BLaER1 treated with 17β-estradiol and CSF1 and Interleukin-3, amounts not matched to agents 10 nM and 100 nM (cell line): ENCODE measurements at regions not wholly inside any gene's neighbourhood (a gene's known extent, or its start where the extent isn't known, plus 50 kb on each side); places are given as distances from the start of the nearest gene placed in this dataset.

Source experiments
- H3K27ac ChIP-seq, 11 experiments: shearing (Covaris generic); formaldehyde crosslinking; 2 replicates each; pipeline ENCODE4 v1.8.1; 2022
- H3K27me3 ChIP-seq, 11 experiments: shearing (Covaris generic); formaldehyde crosslinking; 2 replicates each; pipeline ENCODE4 v1.8.1; 2022
- H3K36me3 ChIP-seq, 11 experiments: shearing (Covaris generic); formaldehyde crosslinking; 2 replicates each; pipeline ENCODE4 v1.8.1; 2022
- H3K4me1 ChIP-seq, 10 experiments: shearing (Covaris generic); formaldehyde crosslinking; 2 replicates each; pipeline ENCODE4 v1.8.1; 2022
- H3K4me2 ChIP-seq, 11 experiments: shearing (Covaris generic); formaldehyde crosslinking; 2 replicates each; pipeline ENCODE4 v1.8.1; 2022
- H3K4me3 ChIP-seq, 10 experiments: shearing (Covaris generic); formaldehyde crosslinking; 2 replicates each; pipeline ENCODE4 v1.8.1; 2022
- H3K9ac ChIP-seq, 11 experiments: shearing (Covaris generic); formaldehyde crosslinking; 2 replicates each; pipeline ENCODE4 v1.8.1; 2022
- H3K9me3 ChIP-seq, 11 experiments: shearing (Covaris generic); formaldehyde crosslinking; replicated peaks in 1 of 11; 2 replicates each; pipeline ENCODE4 v1.8.1; 2022
- H4K20me1 ChIP-seq, 11 experiments: shearing (Covaris generic); formaldehyde crosslinking; 2 replicates each; pipeline ENCODE4 v1.8.1; 2022
- Cebpa-rat ChIP-seq, 11 experiments: shearing (Covaris generic); IDR thresholded peaks; 2 replicates each; pipeline ENCODE4 v1.8.1; 2022

- Histone ChIP-seq H3K27me3 (peaks cover 0 to 20% (median 0%) of the 10 kb centered on the region in 11 experiments; a peak in 4 of 22 replicates), H3K27ac (peak overlapping the region in 8 of 11 experiments; percentile 39 to 80 (median 72); a peak in 15 of 22 replicates)
- TF ChIP-seq Cebpa-rat (IDR thresholded peaks at IDR 0.05): no peak
Measured at GRCh38 chr12:131351319-131352028, 359.4 kb upstream of the SFSWAP start.

GRCh38 chr12:131352296-131352900 is 358.5 kb upstream of the SFSWAP start:
- H3K27me3 ChIP-seq: peaks cover 0 to 18% (median 0%) of the 10 kb centered on the region in 11 experiments; a peak in 4 of 22 replicates
- H3K27ac ChIP-seq: peak overlapping the region in 1 of 11 experiments; percentile 80; a peak in 1 of 22 replicates
- H3K4me2 ChIP-seq: peak overlapping the region in 7 of 11 experiments; percentile 7 to 90 (median 86); a peak in 4 of 22 replicates
- no peaks in the 10 kb centered on the region for H3K36me3 ChIP-seq
- H3K9ac ChIP-seq: no peak overlapping the region
- peaks cover 9 to 20% (median 18%) of the 10 kb centered on the region in 11 experiments; a peak in 20 of 22 replicates for H3K9me3 ChIP-seq
- no peak overlapping the region for H3K4me3 ChIP-seq
- H4K20me1 ChIP-seq: no peaks in the 10 kb centered on the region
- no peak for TF ChIP-seq Cebpa-rat (IDR thresholded peaks at IDR 0.05)
- H3K4me1 ChIP-seq: peaks cover 16 to 62% (median 55%) of the 10 kb centered on the region in 10 experiments

More at GRCh38 chr12:131351319-131352028, 359.4 kb upstream of the SFSWAP start:
- peak overlapping the region in 7 of 11 experiments; percentile 8 to 62 (median 36); a peak in 11 of 22 replicates for H3K9ac ChIP-seq
- H3K4me1 ChIP-seq: peaks cover 21 to 71% (median 64%) of the 10 kb centered on the region in 10 experiments
- peak overlapping the region in 3 of 10 experiments; percentile 1 to 16 (median 1); a peak in 4 of 20 replicates for H3K4me3 ChIP-seq
- H3K4me2 ChIP-seq: peak overlapping the region; percentile 72 to 92 (median 85)
- H3K36me3 ChIP-seq: no peaks in the 10 kb centered on the region
- peaks cover 9 to 20% (median 18%) of the 10 kb centered on the region in 11 experiments; a peak in 20 of 22 replicates for H3K9me3 ChIP-seq
- no peaks in the 10 kb centered on the region for H4K20me1 ChIP-seq

DNA sequence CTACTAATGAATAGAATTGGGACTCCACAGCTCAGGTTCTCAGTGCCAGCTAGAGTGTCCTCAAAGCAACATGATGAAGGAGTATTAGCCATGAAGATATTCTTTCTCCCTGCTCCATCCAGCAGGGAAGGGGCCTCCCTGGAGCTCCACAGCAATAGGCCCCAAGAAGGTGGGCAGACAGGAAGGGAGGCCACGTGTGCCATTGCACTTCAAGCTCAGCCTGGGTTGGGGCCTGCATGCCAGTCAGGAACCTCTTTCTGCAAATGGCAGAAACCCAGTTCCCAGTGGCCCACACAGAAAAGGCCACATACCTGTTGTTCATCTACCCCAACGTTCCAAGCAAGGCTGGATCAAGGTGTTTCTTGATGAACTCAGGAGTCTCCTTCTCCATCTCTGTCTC is 357.5 kb upstream of the SFSWAP start:
- H3K4me2 ChIP-seq: peak overlapping the region in 4 of 11 experiments; percentile 10 to 31 (median 21); a peak in 1 of 22 replicates
- peaks cover 16 to 52% (median 45%) of the 10 kb centered on the region in 10 experiments for H3K4me1 ChIP-seq
- H4K20me1 ChIP-seq: no peaks in the 10 kb centered on the region
- no peak overlapping the region for H3K4me3 ChIP-seq
- peaks cover 0 to 16% (median 0%) of the 10 kb centered on the region in 11 experiments; a peak in 4 of 22 replicates for H3K27me3 ChIP-seq
- no peaks in the 10 kb centered on the region for H3K36me3 ChIP-seq
- no peak overlapping the region for H3K27ac ChIP-seq
- H3K9me3 ChIP-seq: peaks cover 9 to 20% (median 18%) of the 10 kb centered on the region in 11 experiments; a peak in 20 of 22 replicates
- no peak for TF ChIP-seq Cebpa-rat (IDR thresholded peaks at IDR 0.05)
- H3K9ac ChIP-seq: no peak overlapping the region

- no peak overlapping the region for H3K27ac ChIP-seq
- H3K9me3 ChIP-seq: peaks cover 9 to 20% (median 18%) of the 10 kb centered on the region in 11 experiments; a peak in 20 of 22 replicates
- no peak for TF ChIP-seq Cebpa-rat (IDR thresholded peaks at IDR 0.05)
- H3K36me3 ChIP-seq: no peaks in the 10 kb centered on the region
- no peak overlapping the region for H3K9ac ChIP-seq
- H3K4me1 ChIP-seq: peaks cover 16 to 47% (median 40%) of the 10 kb centered on the region in 10 experiments
- peaks cover 0 to 12% (median 0%) of the 10 kb centered on the region in 11 experiments; a peak in 4 of 22 replicates for H3K27me3 ChIP-seq
- H4K20me1 ChIP-seq: no peaks in the 10 kb centered on the region
- H3K4me2 ChIP-seq: peak overlapping the region in 6 of 11 experiments; percentile 5 to 31 (median 21); a peak in 8 of 22 replicates
- no peak overlapping the region for H3K4me3 ChIP-seq
Measured at GRCh38 chr12:131353826-131354225, 357.1 kb upstream of the SFSWAP start.

DNA sequence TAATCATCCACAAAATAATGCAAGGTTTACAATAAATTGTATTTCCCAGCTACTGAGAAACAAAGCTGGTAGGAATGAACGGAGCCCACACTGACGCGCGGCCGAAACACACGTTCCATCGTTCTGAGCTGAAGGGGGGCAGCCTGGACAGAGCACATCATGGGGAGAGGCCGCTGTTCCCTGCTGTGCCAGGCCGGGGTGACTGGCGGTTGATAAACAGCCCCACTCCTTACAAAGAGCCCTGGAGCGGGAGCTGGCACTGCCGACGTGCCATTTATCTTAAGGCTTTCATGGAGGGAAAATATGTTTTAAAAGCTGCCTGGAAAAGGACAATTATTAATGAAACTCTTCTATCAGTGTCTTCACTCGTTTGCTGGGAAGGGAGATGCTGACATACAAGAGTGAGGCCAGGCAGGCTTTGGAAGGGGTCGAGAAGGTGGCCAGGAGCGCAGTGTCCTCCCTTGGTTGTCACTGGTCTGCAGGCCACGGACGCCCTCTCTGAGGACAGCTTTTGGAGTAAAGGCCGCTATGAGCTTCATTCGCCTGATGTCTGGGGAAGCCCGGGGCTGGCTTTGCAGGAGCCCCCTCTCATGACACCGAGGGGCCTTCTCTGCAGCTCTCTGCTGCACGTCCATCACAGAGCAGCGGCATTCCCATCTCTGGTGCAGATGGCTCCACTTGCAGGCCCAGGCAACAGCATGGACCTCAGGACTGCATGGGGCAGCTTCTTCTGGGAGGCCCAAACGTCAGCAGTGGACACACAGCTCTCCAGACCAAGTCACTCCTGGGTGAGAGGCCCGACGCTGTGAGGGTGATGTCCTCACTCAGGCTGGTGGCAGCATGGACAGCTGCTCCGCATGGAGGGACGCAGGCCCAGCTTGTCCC is 355.3 kb upstream of the SFSWAP start:
- no peak for TF ChIP-seq Cebpa-rat (IDR thresholded peaks at IDR 0.05)
- no peaks in the 10 kb centered on the region for H3K36me3 ChIP-seq
- H3K27ac ChIP-seq: no peak overlapping the region
- peaks cover 14 to 30% (median 26%) of the 10 kb centered on the region in 10 experiments for H3K4me1 ChIP-seq
- H3K9ac ChIP-seq: no peak overlapping the region
- H3K27me3 ChIP-seq: no peaks in the 10 kb centered on the region
- H3K9me3 ChIP-seq: peaks cover 11 to 20% (median 18%) of the 10 kb centered on the region in 11 experiments; a peak in 20 of 22 replicates
- no peak overlapping the region for H3K4me3 ChIP-seq
- H3K4me2 ChIP-seq: no peak overlapping the region
- no peaks in the 10 kb centered on the region for H4K20me1 ChIP-seq

DNA sequence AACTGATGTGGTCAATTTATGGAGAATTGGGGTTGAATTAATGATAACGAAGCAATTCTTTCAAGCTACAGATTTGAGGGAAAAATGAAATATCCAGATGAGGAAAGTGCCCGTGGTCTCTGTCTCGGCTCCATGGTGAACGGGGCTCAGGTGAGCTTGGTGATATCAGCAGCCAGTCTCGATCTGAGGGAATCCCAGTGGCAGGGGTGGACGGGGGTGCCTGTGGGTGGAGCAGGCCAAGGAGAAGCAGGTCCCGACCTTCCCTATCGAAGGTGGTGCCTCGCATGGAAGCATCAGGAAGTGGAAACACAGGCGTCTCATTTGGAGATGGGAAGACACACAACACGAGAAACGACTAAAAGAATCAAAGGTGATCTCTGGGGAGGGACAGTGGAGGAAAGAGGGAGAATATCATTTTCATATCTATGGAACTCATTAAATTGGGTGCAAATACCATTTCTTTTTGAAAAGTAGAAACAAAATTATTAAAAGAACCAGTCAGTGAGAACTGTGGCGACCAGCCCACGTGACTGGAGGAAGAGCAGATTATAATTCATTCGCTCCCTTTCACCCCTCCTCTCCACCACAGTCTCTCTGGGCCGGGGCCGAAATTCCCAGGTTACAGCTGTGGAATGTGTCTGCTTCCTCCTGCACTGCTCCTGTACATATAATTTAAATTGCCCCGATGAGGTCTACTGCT is 354.3 kb upstream of the SFSWAP start:
- Histone ChIP-seq H3K27ac (no peak overlapping the region), H4K20me1 (no peaks in the 10 kb centered on the region), H3K4me2 (no peak overlapping the region)

GRCh38 chr12:131357185-131357747 is 353.6 kb upstream of the SFSWAP start:
- Histone ChIP-seq H3K27me3 (no peaks in the 10 kb centered on the region), H4K20me1 (no peaks in the 10 kb centered on the region), H3K9me3 (peaks cover 2 to 10% (median 6%) of the 10 kb centered on the region in 11 experiments; a peak in 19 of 22 replicates), H3K4me3 (no peak overlapping the region), H3K9ac (no peak overlapping the region), H3K36me3 (no peaks in the 10 kb centered on the region), H3K27ac (no peak overlapping the region), H3K4me1 (peaks cover 0 to 13% (median 11%) of the 10 kb centered on the region in 10 experiments; a peak in 14 of 20 replicates), H3K4me2 (no peak overlapping the region)
- no peak for TF ChIP-seq Cebpa-rat (IDR thresholded peaks at IDR 0.05)

More for the DNA sequence above, 354.3 kb upstream of the SFSWAP start:
- H3K9me3 ChIP-seq: peaks cover 9 to 17% (median 13%) of the 10 kb centered on the region in 11 experiments; a peak in 20 of 22 replicates
- no peaks in the 10 kb centered on the region for H3K27me3 ChIP-seq
- H3K36me3 ChIP-seq: no peaks in the 10 kb centered on the region
- no peak overlapping the region for H3K9ac ChIP-seq
- H3K4me3 ChIP-seq: no peak overlapping the region
- peaks cover 3 to 19% (median 16%) of the 10 kb centered on the region in 10 experiments for H3K4me1 ChIP-seq
- no peak for TF ChIP-seq Cebpa-rat (IDR thresholded peaks at IDR 0.05)
